SJSA1 (cell line): ENCODE measurements at regions not wholly inside any gene's neighbourhood (a gene's known extent, or its start where the extent isn't known, plus 50 kb on each side); places are given as distances from the start of the nearest gene placed in this dataset.

Experiments
- DNase-seq, 2 experiments: peaks; one replicate each; pipeline ENCODE4 v3.0.0-alpha.2; 2015 to 2020; ENCODE audit warnings: low spot score in 2 of 2, low read depth in 1 of 2
- H3K27ac ChIP-seq: fragments of 250-450 bp; sonication (Bioruptor Pico); 2 replicates; pipeline ENCODE4 v1.5.1; 2020; ENCODE audit warnings: mild to moderate bottlenecking, moderate library complexity
- H3K27me3 ChIP-seq: fragments of 250-450 bp; sonication (Bioruptor Pico); replicated peaks from 2 replicates; pipeline ENCODE4 v1.5.1; 2020; ENCODE audit warnings: mild to moderate bottlenecking, moderate library complexity
- H3K36me3 ChIP-seq: fragments of 250-450 bp; sonication (Bioruptor Pico); 2 replicates; pipeline ENCODE4 v1.5.1; 2020; ENCODE audit warnings: mild to moderate bottlenecking
- H3K4me1 ChIP-seq: fragments of 250-450 bp; sonication (Bioruptor Pico); replicated peaks from 2 replicates; pipeline ENCODE4 v1.6.1; 2021; ENCODE audit warnings: mild to moderate bottlenecking
- H3K4me3 ChIP-seq: fragments of 250-450 bp; sonication (Bioruptor Pico); 2 replicates; pipeline ENCODE4 v1.5.1; 2020; ENCODE audit warnings: mild to moderate bottlenecking
- H3K9me3 ChIP-seq: fragments of 250-450 bp; sonication (Bioruptor Pico); replicated peaks from 2 replicates; pipeline ENCODE4 v1.5.1; 2020; ENCODE audit warnings: mild to moderate bottlenecking

DNA sequence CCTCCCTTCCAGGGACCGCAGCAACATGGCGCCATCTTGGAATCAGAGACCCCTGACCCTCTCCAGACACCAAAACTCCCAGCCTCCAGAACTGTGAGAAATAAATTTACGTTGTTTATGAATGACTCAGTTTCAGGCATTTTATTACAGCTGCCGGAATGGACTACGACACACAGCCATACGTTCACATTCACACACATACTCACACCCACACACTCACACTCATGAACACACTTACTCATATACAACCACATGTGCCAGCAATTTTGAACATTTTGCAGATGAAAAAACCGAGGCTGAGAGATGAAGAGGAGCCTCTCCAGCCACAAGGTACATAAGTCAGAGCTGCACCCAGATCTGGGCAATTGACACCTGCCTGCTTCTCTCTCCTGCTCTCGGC lies 151.0 kb upstream of the RAB4A start:
- no peak for DNase-seq
- Histone ChIP-seq H3K27me3 (no peaks in the 10 kb centered on the region; the same call in 1 of the 2 replicates), H3K36me3 (no peaks in the 10 kb centered on the region)

DNA sequence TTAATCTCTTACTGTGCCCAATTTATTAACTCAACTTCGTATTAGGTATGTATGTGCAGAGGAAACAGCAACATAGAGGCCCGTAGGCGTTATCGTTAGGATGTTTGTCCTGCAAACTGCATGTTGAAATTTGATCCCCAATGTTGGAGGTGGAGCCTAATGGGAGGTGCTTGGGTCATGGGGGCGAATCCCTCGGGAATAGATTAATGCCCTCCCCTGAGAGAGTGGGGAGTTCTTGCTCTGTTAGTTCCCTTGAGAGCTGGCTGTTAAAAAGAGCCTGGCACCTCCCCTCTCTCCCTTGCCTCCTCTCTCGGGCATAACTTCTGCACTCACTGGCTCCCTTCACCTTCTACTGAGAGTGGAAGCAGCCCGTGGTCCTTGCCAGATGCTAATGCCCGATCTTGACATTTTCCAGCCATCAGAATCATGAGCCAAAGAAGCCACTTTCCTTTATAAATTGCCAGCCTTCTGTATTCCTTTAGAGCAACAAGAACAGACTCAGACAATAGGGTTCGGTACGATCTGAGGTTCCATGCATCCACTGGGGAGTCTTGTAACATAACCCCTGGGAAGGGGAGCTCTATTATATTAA lies 149.0 kb upstream of the RAB4A start:
- H3K27ac ChIP-seq = no peak overlapping the region
- peaks cover 6% of the 10 kb centered on the region; the same call in 1 of the 2 replicates for H3K9me3 ChIP-seq
- peaks cover 11% of the 10 kb centered on the region for H3K4me1 ChIP-seq
- no peak for DNase-seq
- H3K27me3 ChIP-seq = no peaks in the 10 kb centered on the region; the same call in 1 of the 2 replicates
- H3K4me3 ChIP-seq = no peak overlapping the region
- H3K36me3 ChIP-seq = no peaks in the 10 kb centered on the region

More for the DNA sequence above, 151.0 kb upstream of the RAB4A start:
- peaks cover 15% of the 10 kb centered on the region for H3K4me1 ChIP-seq
- peaks cover 6% of the 10 kb centered on the region; the same call in 1 of the 2 replicates for H3K9me3 ChIP-seq
- no peak overlapping the region for H3K4me3 ChIP-seq
- no peak overlapping the region for H3K27ac ChIP-seq

DNA sequence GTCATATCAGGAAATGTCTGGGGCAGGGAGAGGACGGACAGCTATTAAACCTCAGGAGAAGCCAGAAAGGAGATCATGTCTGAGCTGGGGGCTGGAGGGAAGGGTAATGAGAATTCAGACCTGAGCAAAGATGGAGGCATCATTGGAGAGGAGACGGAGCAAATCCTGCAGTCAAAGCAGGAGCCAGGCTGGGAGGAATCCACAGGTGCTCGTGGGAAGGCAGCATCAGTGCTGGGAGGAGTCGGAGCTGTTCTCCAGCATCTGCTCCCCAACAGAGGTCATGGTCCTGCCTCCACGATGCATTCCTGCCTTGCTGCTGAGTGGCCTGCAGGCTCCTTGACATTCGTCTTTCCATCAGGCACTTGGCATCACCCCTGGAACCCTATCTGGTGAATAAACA lies 148.3 kb upstream of the RAB4A start:
- Histone ChIP-seq H3K4me1 (peaks cover 12% of the 10 kb centered on the region), H3K27ac (no peak overlapping the region), H3K4me3 (no peak overlapping the region), H3K27me3 (no peaks in the 10 kb centered on the region; the same call in 1 of the 2 replicates), H3K36me3 (no peaks in the 10 kb centered on the region), H3K9me3 (peaks cover 6% of the 10 kb centered on the region; the same call in 1 of the 2 replicates)
- no peak for DNase-seq

- Histone ChIP-seq H3K36me3 (no peaks in the 10 kb centered on the region), H3K4me1 (peaks cover 13% of the 10 kb centered on the region), H3K4me3 (no peak overlapping the region), H3K27ac (no peak overlapping the region), H3K9me3 (peaks cover 2% of the 10 kb centered on the region; the same call in 1 of the 2 replicates), H3K27me3 (no peaks in the 10 kb centered on the region; the same call in 1 of the 2 replicates)
- DNase-seq = no peak
Observed at GRCh38 chr1:229124116-229124515, 146.8 kb upstream of the RAB4A start.

DNA sequence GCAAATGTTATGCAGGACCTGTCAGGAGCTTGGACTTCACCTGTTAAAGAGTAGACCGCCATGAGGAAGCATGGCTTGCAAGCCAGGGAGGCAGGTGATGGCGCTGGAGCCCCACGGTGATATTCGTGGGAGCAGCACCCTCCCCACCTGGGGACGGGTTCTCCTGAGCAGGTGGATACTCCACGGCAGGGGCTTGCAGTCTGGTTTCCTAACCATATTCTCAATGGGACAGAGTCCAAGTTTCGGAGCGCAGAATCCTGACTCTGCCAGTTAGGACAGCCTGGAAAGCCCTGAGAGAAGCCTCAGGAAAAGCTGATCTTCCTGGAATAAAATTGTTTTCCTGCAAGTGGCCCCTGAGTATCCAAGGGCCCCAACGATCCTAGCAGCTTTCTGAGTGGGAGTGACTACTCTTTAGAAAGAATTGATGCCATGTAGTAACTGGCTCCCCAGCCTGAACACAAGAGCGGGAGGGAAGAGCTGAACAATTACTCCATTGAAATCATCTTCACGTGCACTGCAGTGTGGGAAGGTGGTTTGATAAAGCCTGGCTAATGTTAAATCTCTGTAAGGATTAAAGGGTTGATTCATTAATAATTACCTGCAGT lies 146.3 kb upstream of the RAB4A start:
- Histone ChIP-seq H3K36me3 (no peaks in the 10 kb centered on the region), H3K9me3 (no peaks in the 10 kb centered on the region), H3K4me1 (peaks cover 13% of the 10 kb centered on the region), H3K4me3 (no peak overlapping the region), H3K27me3 (no peaks in the 10 kb centered on the region; the same call in 1 of the 2 replicates), H3K27ac (no peak overlapping the region)
- DNase-seq = no peak

DNA sequence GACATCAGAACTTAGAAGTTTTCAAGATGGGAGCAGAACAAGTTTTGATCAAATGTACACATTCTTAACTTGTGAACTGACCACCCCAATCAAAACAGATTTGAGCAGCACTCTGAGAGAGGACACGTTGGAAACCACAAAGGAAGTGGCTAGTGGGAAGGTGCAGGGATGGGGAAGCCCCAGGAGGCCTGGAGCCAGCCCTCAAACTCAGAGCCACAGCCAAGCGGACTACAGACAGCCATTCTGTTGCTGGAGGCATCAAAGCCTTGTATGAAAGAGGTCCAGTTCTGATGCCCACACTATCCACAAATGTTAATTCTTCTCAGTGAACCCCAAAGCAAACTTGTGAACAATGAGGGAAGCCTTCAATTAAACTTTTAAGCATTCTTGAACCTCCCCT lies 143.6 kb upstream of the RAB4A start:
- H3K4me1 ChIP-seq = peaks cover 20% of the 10 kb centered on the region
- no peaks in the 10 kb centered on the region for H3K9me3 ChIP-seq
- peak in 1 of 2 experiments; percentile 56 for DNase-seq
- no peaks in the 10 kb centered on the region for H3K36me3 ChIP-seq
- no peak overlapping the region for H3K27ac ChIP-seq
- H3K27me3 ChIP-seq = no peaks in the 10 kb centered on the region; the same call in 1 of the 2 replicates
- H3K4me3 ChIP-seq = no peak overlapping the region

GRCh38 chr1:229128066-229128608 lies 142.8 kb upstream of the RAB4A start:
- H3K27me3 ChIP-seq = no peaks in the 10 kb centered on the region; the same call in 1 of the 2 replicates
- no peaks in the 10 kb centered on the region for H3K36me3 ChIP-seq
- H3K4me1 ChIP-seq = peaks cover 28% of the 10 kb centered on the region
- DNase-seq = no peak
- H3K4me3 ChIP-seq = no peak overlapping the region
- H3K27ac ChIP-seq = no peak overlapping the region
- no peaks in the 10 kb centered on the region for H3K9me3 ChIP-seq

GRCh38 chr1:229129301-229130027 lies 141.4 kb upstream of the RAB4A start:
- Histone ChIP-seq H3K4me1 (peaks cover 32% of the 10 kb centered on the region), H3K36me3 (no peaks in the 10 kb centered on the region), H3K27ac (no peak overlapping the region), H3K9me3 (0 out of 2 replicates have a peak, but pooled peaks cover 7% of the 10 kb centered on the region), H3K27me3 (no peaks in the 10 kb centered on the region; the same call in 1 of the 2 replicates), H3K4me3 (no peak overlapping the region)
- DNase-seq = no peak

GRCh38 chr1:229130028-229130668 lies 140.8 kb upstream of the RAB4A start:
- DNase-seq = no peak
- 0 out of 2 replicates have a peak, but pooled peaks cover 9% of the 10 kb centered on the region for H3K9me3 ChIP-seq
- no peaks in the 10 kb centered on the region for H3K36me3 ChIP-seq
- H3K4me1 ChIP-seq = peaks cover 32% of the 10 kb centered on the region
- no peak overlapping the region for H3K27ac ChIP-seq
- no peak overlapping the region for H3K4me3 ChIP-seq
- no peaks in the 10 kb centered on the region for H3K27me3 ChIP-seq

GRCh38 chr1:229131243-229132105 lies 139.4 kb upstream of the RAB4A start:
- Histone ChIP-seq H3K36me3 (no peaks in the 10 kb centered on the region), H3K4me1 (peaks cover 32% of the 10 kb centered on the region), H3K27me3 (no peaks in the 10 kb centered on the region), H3K27ac (no peak overlapping the region), H3K4me3 (no peak overlapping the region), H3K9me3 (0 out of 2 replicates have a peak, but pooled peaks cover 14% of the 10 kb centered on the region)
- DNase-seq = no peak

- H3K4me1 ChIP-seq = peaks cover 31% of the 10 kb centered on the region
- H3K27ac ChIP-seq = no peak overlapping the region
- H3K9me3 ChIP-seq = 0 out of 2 replicates have a peak, but pooled peaks cover 14% of the 10 kb centered on the region
- no peaks in the 10 kb centered on the region for H3K36me3 ChIP-seq
- H3K27me3 ChIP-seq = no peaks in the 10 kb centered on the region
- DNase-seq = no peak
- no peak overlapping the region for H3K4me3 ChIP-seq
Observed at GRCh38 chr1:229132106-229132443, 138.8 kb upstream of the RAB4A start.

GRCh38 chr1:229132706-229133105 lies 138.2 kb upstream of the RAB4A start:
- H3K9me3 ChIP-seq = 0 out of 2 replicates have a peak, but pooled peaks cover 14% of the 10 kb centered on the region
- peaks cover 24% of the 10 kb centered on the region for H3K4me1 ChIP-seq
- H3K27ac ChIP-seq = 0 out of 2 replicates have a peak overlapping the region, but pooled peaks have one; percentile 12
- no peaks in the 10 kb centered on the region for H3K36me3 ChIP-seq
- no peak overlapping the region for H3K4me3 ChIP-seq
- H3K27me3 ChIP-seq = no peaks in the 10 kb centered on the region
- DNase-seq = peak in 1 of 2 experiments; percentile 58
